ENCODE measurements at regions not wholly inside any gene's neighbourhood (a gene's known extent, or its start where the extent isn't known, plus 50 kb on each side); places are given as distances from the start of the nearest gene placed in this dataset.

DNA sequence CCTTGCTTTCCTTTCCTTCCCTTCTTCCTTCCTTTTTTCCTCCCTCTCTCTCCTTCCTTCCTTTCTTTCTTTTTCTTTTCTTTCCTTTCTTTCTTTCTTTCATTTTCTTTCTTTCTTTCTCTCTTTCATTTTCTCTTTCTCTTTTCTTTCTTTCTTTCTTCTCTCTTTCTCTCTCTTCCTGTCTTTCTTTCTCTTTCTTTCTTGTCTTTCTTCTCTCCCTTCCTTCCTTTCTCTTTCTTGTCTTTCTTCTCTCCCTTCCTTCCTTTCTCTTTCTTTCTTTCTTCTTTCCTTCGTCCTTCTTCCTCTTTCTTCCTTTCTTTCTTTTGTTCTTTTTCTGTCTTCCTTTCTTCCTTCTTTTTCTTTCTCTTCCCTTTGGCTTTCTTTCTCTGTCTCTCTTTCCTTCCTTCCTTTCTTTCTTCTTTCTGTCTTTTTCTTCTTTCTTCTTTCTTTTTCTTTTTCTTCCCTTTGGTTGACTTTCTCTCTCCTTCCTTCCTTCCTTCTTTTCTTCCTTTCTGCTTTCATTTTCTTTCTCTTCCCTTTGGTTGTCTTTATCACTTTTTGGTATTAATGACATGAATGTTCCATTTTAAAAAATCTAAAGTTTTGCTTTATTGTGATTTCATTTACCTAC lies 496.4 kb upstream of the CBLB start:
- no peak for DNase-seq

DNA sequence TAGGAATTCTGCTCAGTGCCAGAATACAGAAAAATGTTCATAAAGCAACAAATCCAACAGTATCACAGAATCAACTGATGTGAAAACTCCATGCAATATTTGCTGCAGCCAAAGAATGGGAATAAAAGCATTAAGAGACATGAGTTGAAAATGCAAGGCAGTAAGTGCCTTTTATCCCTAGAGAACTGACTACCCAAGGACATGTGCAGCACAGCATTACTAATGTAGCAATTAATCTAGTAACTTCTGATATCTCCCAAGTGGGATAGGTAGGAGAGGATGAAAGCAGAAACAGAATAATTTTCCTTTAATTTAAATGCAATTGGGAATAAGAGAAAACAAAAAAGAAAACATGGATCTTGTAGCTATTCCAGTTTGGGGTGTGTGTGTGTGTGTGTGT lies 497.5 kb upstream of the CBLB start:
- no peak for DNase-seq

GRCh38 chr3:106367496-106367895 lies 498.7 kb upstream of the CBLB start:
- no peak for DNase-seq

DNA sequence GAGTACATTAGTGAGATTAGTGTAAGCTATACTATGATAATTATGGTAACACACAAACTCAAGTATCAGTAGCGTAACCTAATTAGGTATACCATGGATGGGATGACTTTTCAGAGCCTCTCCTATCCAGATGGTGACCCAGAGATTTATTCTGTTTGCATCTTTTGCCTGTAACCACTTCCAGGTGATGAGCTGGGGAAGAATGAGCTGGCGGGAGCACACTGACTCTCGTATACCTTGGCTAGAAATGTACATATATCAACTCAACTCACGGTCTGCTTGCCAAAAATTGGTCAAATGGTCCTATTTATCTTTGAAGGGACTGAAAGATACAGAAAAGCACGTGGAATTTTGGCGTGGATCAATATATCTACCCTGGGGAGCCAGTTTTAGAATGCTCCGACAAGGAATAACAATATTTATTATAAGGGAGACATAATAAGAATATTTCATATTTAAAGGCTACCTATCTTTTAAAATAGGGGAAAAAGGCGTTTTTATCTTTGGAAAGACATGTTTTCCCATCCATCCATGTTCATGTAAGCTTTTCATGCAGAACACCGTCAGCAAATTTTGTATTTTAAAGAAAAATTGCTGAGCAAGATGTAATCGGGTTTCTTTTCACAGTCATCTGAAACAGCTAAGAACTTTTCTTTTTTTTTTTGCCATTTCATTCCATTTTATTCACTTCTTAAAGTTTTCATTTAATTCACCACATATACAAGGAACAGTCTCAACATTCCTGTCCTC lies 502.6 kb upstream of the CBLB start:
- peak; percentile 21 for DNase-seq

DNA sequence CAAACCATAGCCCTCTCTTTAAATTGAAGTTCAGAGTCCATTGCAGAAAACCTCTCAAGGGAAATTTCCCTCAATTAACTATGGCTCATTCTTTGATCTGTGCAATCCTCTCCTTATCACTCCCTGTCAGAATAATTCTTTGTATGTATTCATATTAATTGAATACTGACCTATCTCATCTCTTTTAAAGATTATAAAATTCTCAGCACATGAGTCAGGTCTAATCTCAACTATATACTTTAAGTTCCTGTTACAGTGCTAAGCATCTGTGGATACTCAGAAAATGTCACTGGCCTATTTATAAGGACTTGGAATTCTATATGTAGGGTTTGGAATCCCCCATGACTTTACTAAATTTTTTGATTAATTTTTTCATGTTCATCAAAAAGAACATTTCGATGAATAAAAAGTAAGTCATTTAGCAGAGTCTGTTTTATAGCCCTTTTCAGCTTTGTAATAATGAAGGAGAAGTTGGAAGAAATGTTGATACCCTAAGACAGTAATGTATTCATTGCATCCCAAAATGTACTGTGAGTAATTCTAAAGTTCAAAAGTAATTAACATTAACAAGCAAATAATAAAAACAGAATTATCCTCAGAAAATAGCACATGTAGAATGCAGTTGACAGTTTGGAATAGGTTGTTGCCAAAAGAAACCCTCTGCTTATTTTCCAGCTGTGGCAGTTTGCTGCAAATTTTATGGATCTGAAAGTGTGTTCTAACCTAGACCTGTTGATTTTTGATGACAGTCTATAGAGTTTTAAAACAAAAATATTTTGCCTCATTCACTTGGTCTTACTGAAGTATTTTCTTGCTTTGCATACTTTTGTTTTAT lies 503.4 kb upstream of the CBLB start:
- no peak for DNase-seq

GRCh38 chr3:106372806-106373190 lies 504.0 kb upstream of the CBLB start:
- DNase-seq = no peak

- DNase-seq = no peak
These were observed 507.3 kb upstream of the CBLB start for GRCh38 chr3:106376016-106376570.

GRCh38 chr3:106379251-106379750 lies 510.5 kb upstream of the CBLB start:
- no peak for DNase-seq

DNA sequence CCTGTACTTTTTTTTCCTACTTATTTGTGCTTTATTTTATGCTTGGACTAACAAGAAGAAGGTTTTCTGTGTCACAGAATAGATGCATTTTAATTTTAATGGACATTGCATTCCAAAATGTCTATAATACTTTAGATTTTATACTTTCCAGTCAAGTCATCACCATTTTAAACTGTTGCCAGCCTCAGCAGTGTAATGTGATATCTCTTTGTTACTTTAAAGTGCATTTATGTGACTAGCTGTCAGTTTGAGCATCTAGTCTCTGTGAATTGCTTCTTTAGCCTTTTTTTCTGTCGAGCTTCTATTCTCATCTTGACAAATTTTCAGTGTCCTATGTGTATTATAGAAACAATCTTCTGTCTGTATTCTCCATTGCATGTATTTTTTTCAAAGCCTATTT lies 511.4 kb upstream of the CBLB start:
- peak; percentile 35 for DNase-seq

- DNase-seq = no peak
These were observed 512.6 kb upstream of the CBLB start for GRCh38 chr3:106381286-106381938.

DNA sequence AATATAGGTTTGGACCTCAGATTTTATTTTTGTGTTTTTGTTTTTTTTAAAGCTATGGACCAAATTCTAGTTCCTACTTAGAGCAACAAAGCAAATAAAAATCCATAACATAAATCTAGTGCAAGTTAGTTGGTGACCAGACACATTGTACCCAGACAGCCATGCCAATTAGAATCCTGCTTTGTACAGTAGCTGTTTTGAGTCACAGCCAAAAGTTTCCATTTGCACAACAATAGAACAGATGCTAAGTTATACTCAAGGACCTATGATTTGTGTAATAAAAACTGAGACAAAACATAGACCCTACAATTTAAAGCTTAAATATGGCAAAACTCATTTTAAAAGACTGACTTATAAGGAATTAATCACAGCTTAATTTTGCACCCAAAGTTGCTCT lies 513.1 kb upstream of the CBLB start:
- DNase-seq = peak; percentile 68

DNA sequence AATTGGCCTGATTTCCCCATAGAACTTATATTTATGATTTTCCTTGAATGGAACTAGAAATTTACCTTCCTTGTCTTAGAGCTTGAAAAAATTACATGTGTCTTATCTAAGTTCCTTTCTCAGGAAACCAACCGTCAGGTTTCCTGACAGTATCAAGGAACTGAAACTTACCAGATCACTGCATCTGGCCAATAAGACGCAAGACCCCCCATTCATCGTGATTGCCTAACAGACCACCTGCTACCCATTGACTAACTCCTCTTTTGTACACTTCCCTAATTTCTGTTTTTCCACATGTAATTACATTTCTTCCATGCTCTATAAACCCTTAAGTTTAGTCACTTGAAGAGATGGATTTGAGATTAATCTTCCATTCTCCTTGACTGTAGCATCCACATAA lies 517.2 kb upstream of the CBLB start:
- no peak for DNase-seq

GRCh38 chr3:106392915-106393314 lies 524.1 kb upstream of the CBLB start:
- no peak for DNase-seq

- no peak for DNase-seq
These were observed 528.2 kb upstream of the CBLB start for GRCh38 chr3:106397006-106397405.

- no peak for DNase-seq
These were observed 530.2 kb upstream of the CBLB start for GRCh38 chr3:106398891-106399600.

DNA sequence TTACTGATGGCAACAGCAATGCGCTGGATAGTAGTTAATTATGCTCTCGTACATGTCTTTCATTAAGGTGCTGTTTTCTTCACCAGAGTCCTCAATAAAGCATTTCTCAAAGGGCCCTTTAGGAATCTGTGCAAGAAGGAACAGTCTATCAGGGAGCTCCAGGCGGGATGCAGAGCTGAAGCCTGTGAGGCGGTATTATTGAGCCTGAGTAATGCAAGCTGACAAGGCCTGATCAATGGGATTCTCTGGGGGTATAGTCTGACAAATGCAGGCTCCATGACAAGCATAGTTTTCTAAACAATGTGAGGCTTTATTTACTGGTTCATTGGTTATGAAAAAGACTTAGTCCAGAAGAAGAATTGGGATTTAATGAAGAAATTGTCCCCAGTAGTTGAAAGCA lies 530.9 kb upstream of the CBLB start:
- DNase-seq = no peak

- no peak for DNase-seq
These were observed 533.1 kb upstream of the CBLB start for GRCh38 chr3:106401666-106402490.

GRCh38 chr3:106403371-106404145 lies 534.7 kb upstream of the CBLB start:
- DNase-seq = no peak

DNA sequence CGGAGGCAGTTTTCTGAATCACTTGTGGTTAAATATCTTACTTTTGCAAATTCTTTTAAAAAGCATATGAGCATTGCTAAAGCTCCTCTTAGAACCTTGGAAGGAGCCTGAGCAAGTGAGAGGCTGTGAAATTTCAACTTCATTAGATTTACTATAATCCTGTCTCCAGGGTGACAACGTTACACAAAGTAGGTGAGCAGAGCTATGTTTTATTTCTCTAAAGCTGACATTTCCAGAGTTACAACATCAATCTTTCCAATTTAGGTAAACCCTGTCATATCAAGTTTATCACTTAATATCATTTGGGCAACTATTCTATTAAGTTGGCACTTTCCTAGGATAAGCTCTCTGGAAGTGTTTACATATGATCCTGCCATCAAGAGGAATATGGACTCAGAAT lies 544.9 kb upstream of the CBLB start:
- no peak for DNase-seq

GRCh38 chr3:106420628-106421027 lies 551.8 kb upstream of the CBLB start:
- no peak for DNase-seq

All from NCI-H1092 treated with DMSO at 0.1 percent for 48 hours (cell line).